ENCODE measurements at regions not wholly inside any gene's neighbourhood (a gene's known extent, or its start where the extent isn't known, plus 50 kb on each side); places are given as distances from the start of the nearest gene placed in this dataset.

DNA sequence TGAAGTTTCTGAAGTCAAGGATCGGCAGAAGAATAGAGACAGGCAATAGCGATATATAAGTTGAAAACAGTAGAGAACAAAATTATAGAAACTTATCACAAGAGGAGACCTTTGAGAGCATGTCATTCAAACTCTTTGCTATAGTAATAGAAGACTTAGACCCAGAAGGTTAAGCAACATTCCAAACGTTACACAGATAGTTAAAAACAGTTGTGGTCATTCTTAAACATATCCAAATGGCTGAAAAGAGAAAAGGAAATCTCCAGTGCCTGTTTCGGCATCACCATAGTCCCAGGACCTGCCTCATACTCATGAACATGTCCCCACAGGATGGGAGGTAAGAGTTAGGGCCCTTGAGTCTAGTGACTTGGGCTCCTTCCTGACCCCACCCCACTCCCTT, 258.1 kb upstream of the NOCT start:
- Histone ChIP-seq H3K9ac (ENCODE audit: insufficient read length, low read depth) (no peak overlapping the region), H3K4me3 (ENCODE audit: insufficient read length, low read depth) (no peak overlapping the region), H3K9me3 (ENCODE audit: insufficient read depth, low read length) (no peaks in the 10 kb centered on the region), H3K36me3 (ENCODE audit: insufficient read depth, insufficient read length, low read length) (no peaks in the 10 kb centered on the region), H3K4me1 (ENCODE audit: insufficient read depth, insufficient read length) (no peaks in the 10 kb centered on the region), H3K27me3 (ENCODE audit: insufficient read depth, insufficient read length) (no peaks in the 10 kb centered on the region)
- DNase-seq (ENCODE audit: low read depth, low spot score) = no peak
- TF ChIP-seq SUZ12 (IDR thresholded peaks at IDR 0.05; ENCODE audit: extremely low read depth, insufficient read depth, insufficient read length) (no peak), ZNF274 (IDR thresholded peaks at IDR 0.05; ENCODE audit: low read depth, low read length) (no peak), YY1 (IDR thresholded peaks at IDR 0.05; ENCODE audit: insufficient read depth, insufficient read length) (no peak)

DNA sequence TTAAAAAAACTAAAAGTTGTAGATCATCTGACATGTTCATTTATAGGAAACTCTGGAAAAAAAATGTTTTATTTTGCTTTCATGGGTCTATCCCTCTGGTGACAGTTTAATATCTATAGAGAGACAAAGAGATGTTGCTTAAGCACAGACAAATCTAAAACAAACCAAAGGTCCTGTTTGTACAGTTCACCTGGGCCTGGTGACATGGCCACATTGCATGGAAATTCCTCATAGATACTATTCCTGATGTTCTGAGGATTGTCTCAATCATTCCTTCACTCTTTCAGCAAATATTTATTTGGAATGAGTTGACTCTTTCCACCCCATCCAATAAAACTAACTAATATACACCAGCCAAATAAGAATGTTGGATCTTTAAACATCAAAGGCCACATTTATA, 259.1 kb upstream of the NOCT start:
- Histone ChIP-seq H3K4me3 (ENCODE audit: insufficient read length, low read depth) (no peak overlapping the region), H3K9me3 (ENCODE audit: insufficient read depth, low read length) (no peaks in the 10 kb centered on the region), H3K4me1 (ENCODE audit: insufficient read depth, insufficient read length) (no peaks in the 10 kb centered on the region), H3K27me3 (ENCODE audit: insufficient read depth, insufficient read length) (no peaks in the 10 kb centered on the region), H3K36me3 (ENCODE audit: insufficient read depth, insufficient read length, low read length) (no peaks in the 10 kb centered on the region), H3K9ac (ENCODE audit: insufficient read length, low read depth) (no peak overlapping the region)
- TF ChIP-seq YY1 (IDR thresholded peaks at IDR 0.05; ENCODE audit: insufficient read depth, insufficient read length) (no peak), ZNF274 (IDR thresholded peaks at IDR 0.05; ENCODE audit: low read depth, low read length) (no peak), SUZ12 (IDR thresholded peaks at IDR 0.05; ENCODE audit: extremely low read depth, insufficient read depth, insufficient read length) (no peak)
- no peak for DNase-seq (ENCODE audit: low read depth, low spot score)

- H3K36me3 ChIP-seq (ENCODE audit: insufficient read depth, insufficient read length, low read length) = no peaks in the 10 kb centered on the region
- no peaks in the 10 kb centered on the region for H3K4me1 ChIP-seq (ENCODE audit: insufficient read depth, insufficient read length)
- no peak overlapping the region for H3K9ac ChIP-seq (ENCODE audit: insufficient read length, low read depth)
- no peaks in the 10 kb centered on the region for H3K27me3 ChIP-seq (ENCODE audit: insufficient read depth, insufficient read length)
- DNase-seq (ENCODE audit: low read depth, low spot score) = no peak
- TF ChIP-seq ZNF274 (IDR thresholded peaks at IDR 0.05; ENCODE audit: low read depth, low read length) = no peak
- TF ChIP-seq SUZ12 (IDR thresholded peaks at IDR 0.05; ENCODE audit: extremely low read depth, insufficient read depth, insufficient read length) = no peak
- no peak for TF ChIP-seq YY1 (IDR thresholded peaks at IDR 0.05; ENCODE audit: insufficient read depth, insufficient read length)
- H3K4me3 ChIP-seq (ENCODE audit: insufficient read length, low read depth) = no peak overlapping the region
- no peaks in the 10 kb centered on the region for H3K9me3 ChIP-seq (ENCODE audit: insufficient read depth, low read length)
Observed at GRCh38 chr4:138751309-138751708, 264.3 kb upstream of the NOCT start.

- no peaks in the 10 kb centered on the region for H3K27me3 ChIP-seq (ENCODE audit: insufficient read depth, insufficient read length)
- DNase-seq (ENCODE audit: low read depth, low spot score) = no peak
- no peak overlapping the region for H3K9ac ChIP-seq (ENCODE audit: insufficient read length, low read depth)
- H3K4me3 ChIP-seq (ENCODE audit: insufficient read length, low read depth) = no peak overlapping the region
- H3K9me3 ChIP-seq (ENCODE audit: insufficient read depth, low read length) = no peaks in the 10 kb centered on the region
- no peak for TF ChIP-seq SUZ12 (IDR thresholded peaks at IDR 0.05; ENCODE audit: extremely low read depth, insufficient read depth, insufficient read length)
- no peaks in the 10 kb centered on the region for H3K36me3 ChIP-seq (ENCODE audit: insufficient read depth, insufficient read length, low read length)
- no peaks in the 10 kb centered on the region for H3K4me1 ChIP-seq (ENCODE audit: insufficient read depth, insufficient read length)
Observed at GRCh38 chr4:138749303-138749702, 266.3 kb upstream of the NOCT start.

GRCh38 chr4:138741766-138742377, 273.7 kb upstream of the NOCT start:
- no peak for DNase-seq (ENCODE audit: low read depth, low spot score)
- peaks cover 11% of the 10 kb centered on the region; the same call in 1 of the 2 replicates for H3K9me3 ChIP-seq (ENCODE audit: insufficient read depth, low read length)
- TF ChIP-seq ZNF274 (IDR thresholded peaks at IDR 0.05; ENCODE audit: low read depth, low read length) (no peak), SUZ12 (IDR thresholded peaks at IDR 0.05; ENCODE audit: extremely low read depth, insufficient read depth, insufficient read length) (no peak), YY1 (IDR thresholded peaks at IDR 0.05; ENCODE audit: insufficient read depth, insufficient read length) (no peak)
- H3K4me3 ChIP-seq (ENCODE audit: insufficient read length, low read depth) = no peak overlapping the region
- H3K36me3 ChIP-seq (ENCODE audit: insufficient read depth, insufficient read length, low read length) = no peaks in the 10 kb centered on the region
- H3K27me3 ChIP-seq (ENCODE audit: insufficient read depth, insufficient read length) = no peaks in the 10 kb centered on the region
- no peak overlapping the region for H3K9ac ChIP-seq (ENCODE audit: insufficient read length, low read depth)
- no peaks in the 10 kb centered on the region for H3K4me1 ChIP-seq (ENCODE audit: insufficient read depth, insufficient read length)

DNA sequence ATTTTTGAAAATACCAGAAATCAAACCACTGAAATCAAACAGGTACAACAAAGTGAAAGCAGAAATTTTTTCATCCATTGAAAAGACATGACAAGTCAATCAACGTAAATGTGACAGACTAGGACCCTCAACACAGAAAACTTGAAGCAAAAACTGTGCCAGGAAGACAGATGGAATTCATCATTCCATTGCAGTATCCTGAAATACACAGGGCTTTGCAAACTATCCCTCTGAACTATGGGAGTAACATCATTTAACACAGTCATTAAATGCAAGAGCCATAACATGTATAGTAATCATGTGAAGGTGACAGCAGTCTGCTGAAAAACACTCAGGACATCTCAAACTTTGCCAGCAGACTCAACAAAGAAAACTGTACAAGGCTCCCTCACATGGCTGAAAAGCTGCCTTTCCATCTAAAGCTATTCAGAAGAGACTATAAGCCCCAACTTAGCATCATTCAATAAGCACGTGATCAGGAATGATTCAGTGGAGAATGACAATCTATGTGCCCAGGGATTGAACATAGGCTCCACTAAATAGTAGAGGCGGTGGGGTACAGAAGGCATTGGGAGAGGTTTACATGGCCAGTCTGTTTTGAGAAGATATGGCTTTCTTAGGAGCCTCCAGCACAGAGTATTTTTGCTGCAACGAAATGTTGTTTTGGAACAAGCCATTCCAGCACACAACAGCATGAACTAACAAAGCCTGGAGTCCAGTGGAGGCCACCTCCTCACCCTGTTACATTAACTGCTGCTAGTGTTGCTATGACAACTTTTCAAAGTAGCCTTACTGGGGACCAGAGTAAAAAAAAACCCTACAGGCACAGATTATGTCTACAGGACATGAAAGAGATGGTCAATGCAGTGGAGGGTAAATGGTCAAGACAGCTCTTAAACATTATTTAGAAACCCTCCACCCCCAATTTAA, 274.5 kb upstream of the NOCT start:
- Histone ChIP-seq H3K9ac (ENCODE audit: insufficient read length, low read depth) (no peak overlapping the region), H3K36me3 (ENCODE audit: insufficient read depth, insufficient read length, low read length) (no peaks in the 10 kb centered on the region), H3K27me3 (ENCODE audit: insufficient read depth, insufficient read length) (no peaks in the 10 kb centered on the region), H3K4me1 (ENCODE audit: insufficient read depth, insufficient read length) (no peaks in the 10 kb centered on the region), H3K9me3 (ENCODE audit: insufficient read depth, low read length) (peaks cover 11% of the 10 kb centered on the region; the same call in 1 of the 2 replicates), H3K4me3 (ENCODE audit: insufficient read length, low read depth) (no peak overlapping the region)
- TF ChIP-seq ZNF274 (IDR thresholded peaks at IDR 0.05; ENCODE audit: low read depth, low read length) (no peak), SUZ12 (IDR thresholded peaks at IDR 0.05; ENCODE audit: extremely low read depth, insufficient read depth, insufficient read length) (no peak), YY1 (IDR thresholded peaks at IDR 0.05; ENCODE audit: insufficient read depth, insufficient read length) (no peak)
- no peak for DNase-seq (ENCODE audit: low read depth, low spot score)

GRCh38 chr4:138736362-138736761, 279.2 kb upstream of the NOCT start:
- Histone ChIP-seq H3K9me3 (ENCODE audit: insufficient read depth, low read length) (peaks cover 11% of the 10 kb centered on the region; the same call in 1 of the 2 replicates), H3K4me1 (ENCODE audit: insufficient read depth, insufficient read length) (no peaks in the 10 kb centered on the region), H3K9ac (ENCODE audit: insufficient read length, low read depth) (no peak overlapping the region), H3K4me3 (ENCODE audit: insufficient read length, low read depth) (no peak overlapping the region), H3K27me3 (ENCODE audit: insufficient read depth, insufficient read length) (no peaks in the 10 kb centered on the region), H3K36me3 (ENCODE audit: insufficient read depth, insufficient read length, low read length) (no peaks in the 10 kb centered on the region)
- no peak for DNase-seq (ENCODE audit: low read depth, low spot score)
- TF ChIP-seq ZNF274 (IDR thresholded peaks at IDR 0.05; ENCODE audit: low read depth, low read length) = no peak
- TF ChIP-seq SUZ12 (IDR thresholded peaks at IDR 0.05; ENCODE audit: extremely low read depth, insufficient read depth, insufficient read length) = no peak
- TF ChIP-seq YY1 (IDR thresholded peaks at IDR 0.05; ENCODE audit: insufficient read depth, insufficient read length) = no peak
